ENCODE measurements at regions not wholly inside any gene's neighbourhood (a gene's known extent, or its start where the extent isn't known, plus 50 kb on each side); places are given as distances from the start of the nearest gene placed in this dataset.

DNA sequence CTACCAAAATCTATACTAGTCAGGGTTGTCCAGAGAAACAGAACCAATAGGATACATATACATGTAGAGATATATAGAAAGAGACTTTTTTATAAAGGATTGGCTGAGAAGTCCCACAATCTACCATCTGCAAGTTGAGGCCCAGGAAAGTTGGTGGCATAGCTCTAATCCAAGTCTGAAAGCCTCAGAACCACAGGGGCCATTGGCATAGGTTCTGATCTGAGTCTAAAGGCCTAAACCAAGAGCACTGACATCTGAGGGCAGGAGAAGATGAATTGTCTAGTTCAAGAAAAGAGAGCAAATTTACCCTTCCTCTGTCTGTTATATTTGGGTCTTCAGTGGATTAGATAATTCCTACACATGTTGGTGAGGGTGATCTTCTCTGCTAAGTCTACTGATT, 433.1 kb downstream of the ADAMTS20 start:
- H3K4me1 ChIP-seq (ENCODE audit: control insufficient read depth, insufficient read depth, low read length) = no peaks in the 10 kb centered on the region
- H3K36me3 ChIP-seq (ENCODE audit: control insufficient read depth in 2 of 2, insufficient read depth in 1 of 2, low read length in 2 of 2) = no peaks in the 10 kb centered on the region
- TF ChIP-seq SCRT1 (tag by site-specific recombination; IDR thresholded peaks at IDR 0.05; ENCODE audit: borderline replicate concordance) = no peak
- TF ChIP-seq, protein P1, sequence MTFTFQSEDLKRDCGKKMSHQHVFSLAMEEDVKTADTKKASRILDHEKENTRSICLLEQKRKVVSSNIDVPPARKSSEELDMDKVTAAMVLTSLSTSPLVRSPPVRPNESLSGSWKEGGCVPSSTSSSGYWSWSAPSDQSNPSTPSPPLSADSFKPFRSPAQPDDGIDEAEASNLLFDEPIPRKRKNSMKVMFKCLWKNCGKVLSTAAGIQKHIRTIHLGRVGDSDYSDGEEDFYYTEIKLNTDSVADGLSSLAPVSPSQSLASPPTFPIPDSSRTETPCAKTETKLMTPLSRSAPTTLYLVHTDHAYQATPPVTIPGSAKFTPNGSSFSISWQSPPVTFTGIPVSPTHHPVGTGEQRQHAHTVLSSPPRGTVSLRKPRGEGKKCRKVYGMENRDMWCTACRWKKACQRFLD (tag by site-specific recombination; IDR thresholded peaks at IDR 0.05) = no peak
- H3K27ac ChIP-seq (ENCODE audit: extremely low read depth, low read depth, low read length) = no peak overlapping the region
- H3K9me3 ChIP-seq (ENCODE audit: control insufficient read depth, insufficient read depth, low read depth, low read length) = no peaks in the 10 kb centered on the region
- no peak overlapping the region for H3K4me3 ChIP-seq (ENCODE audit: low read depth, low read length)
- ChIA-PET POLR2A (no interaction called here), CTCF (no interaction called here)

DNA sequence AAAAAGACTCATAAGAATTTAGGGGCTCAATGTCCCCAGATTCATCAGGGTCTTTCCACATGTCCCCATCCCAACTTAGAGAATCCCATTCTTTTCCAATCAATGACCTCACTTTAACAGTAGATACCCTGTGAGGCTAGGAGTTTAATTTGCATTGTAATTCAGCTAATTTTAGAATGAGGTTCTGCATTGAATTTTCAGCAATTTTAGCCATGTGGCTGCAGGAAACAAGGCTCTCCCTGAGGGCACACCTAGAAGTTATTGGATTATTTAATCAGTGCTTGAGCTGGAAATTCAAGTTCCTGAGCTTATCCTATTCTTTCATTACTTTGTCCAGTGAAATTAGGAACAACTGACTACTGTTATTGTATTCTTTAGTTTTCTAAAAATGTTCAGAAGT, 433.8 kb downstream of the ADAMTS20 start:
- Histone ChIP-seq H3K4me3 (ENCODE audit: low read depth, low read length) (no peak overlapping the region), H3K27ac (ENCODE audit: extremely low read depth, low read depth, low read length) (no peak overlapping the region), H3K36me3 (ENCODE audit: control insufficient read depth in 2 of 2, insufficient read depth in 1 of 2, low read length in 2 of 2) (no peaks in the 10 kb centered on the region), H3K4me1 (ENCODE audit: control insufficient read depth, insufficient read depth, low read length) (no peaks in the 10 kb centered on the region), H3K9me3 (ENCODE audit: control insufficient read depth, insufficient read depth, low read depth, low read length) (no peaks in the 10 kb centered on the region)
- CTCF ChIA-PET = interaction anchor here (0.5 kb wide), 1 partner anchor 532 kb away, joined by 3 read pairs; no protein-coding TSS in a partner anchor
- TF ChIP-seq ZNF394 (tag by site-specific recombination; IDR thresholded peaks at IDR 0.05; ENCODE audit: borderline replicate concordance) (no peak), KLF7 (tag by site-specific recombination; IDR thresholded peaks at IDR 0.05; ENCODE audit: borderline replicate concordance) (no peak), KLF10 (tag by site-specific recombination; IDR thresholded peaks at IDR 0.05) (no peak), ZBTB8A (tag by site-specific recombination; IDR thresholded peaks at IDR 0.05) (no peak), ZFP37 (tag by site-specific recombination; IDR thresholded peaks at IDR 0.05) (no peak), ZNF596 (tag by site-specific recombination; IDR thresholded peaks at IDR 0.05) (no peak), ZNF391 (tag by site-specific recombination; IDR thresholded peaks at IDR 0.05; ENCODE audit: borderline replicate concordance, low read depth) (no peak), ZBTB1 (tag by site-specific recombination; IDR thresholded peaks at IDR 0.05) (no peak)
- POLR2A ChIA-PET = no interaction called here

DNA sequence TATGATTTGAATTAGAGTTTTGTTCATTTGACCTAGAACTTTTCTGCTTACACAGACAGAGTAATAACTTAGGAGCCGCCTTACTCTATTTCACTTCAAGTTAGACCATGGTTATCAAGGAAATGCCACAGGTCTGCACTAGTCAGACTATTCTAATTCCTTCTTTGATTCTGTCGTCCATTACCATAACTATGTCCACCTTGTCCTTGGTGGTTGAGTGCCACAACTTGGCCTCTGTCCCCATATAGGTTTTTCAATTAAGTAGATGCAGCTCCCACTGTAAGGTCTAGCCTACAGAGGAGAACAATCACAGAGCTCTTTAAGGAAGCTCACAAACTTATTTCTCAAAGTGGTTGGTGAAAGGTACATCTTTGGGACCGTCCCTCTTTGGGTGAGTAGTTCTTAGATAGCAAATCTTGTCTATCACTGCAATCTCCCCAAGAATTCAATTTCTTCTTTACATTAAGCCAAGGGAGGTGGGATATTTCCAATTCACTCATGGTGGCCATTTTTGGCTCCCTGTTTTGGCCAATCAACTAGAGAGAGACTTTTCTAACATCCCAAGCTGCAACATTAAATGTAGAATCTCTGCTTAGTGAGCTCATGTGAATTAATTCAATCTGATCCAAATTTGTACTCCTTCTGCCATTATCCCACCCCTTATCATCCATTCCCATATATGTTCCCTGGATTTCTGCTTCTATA, 434.6 kb downstream of the ADAMTS20 start:
- H3K4me3 ChIP-seq (ENCODE audit: low read depth, low read length) = no peak overlapping the region
- CTCF ChIA-PET = no interaction called here
- POLR2A ChIA-PET = no interaction called here
- no peaks in the 10 kb centered on the region for H3K9me3 ChIP-seq (ENCODE audit: control insufficient read depth, insufficient read depth, low read depth, low read length)
- TF ChIP-seq, protein P2, sequence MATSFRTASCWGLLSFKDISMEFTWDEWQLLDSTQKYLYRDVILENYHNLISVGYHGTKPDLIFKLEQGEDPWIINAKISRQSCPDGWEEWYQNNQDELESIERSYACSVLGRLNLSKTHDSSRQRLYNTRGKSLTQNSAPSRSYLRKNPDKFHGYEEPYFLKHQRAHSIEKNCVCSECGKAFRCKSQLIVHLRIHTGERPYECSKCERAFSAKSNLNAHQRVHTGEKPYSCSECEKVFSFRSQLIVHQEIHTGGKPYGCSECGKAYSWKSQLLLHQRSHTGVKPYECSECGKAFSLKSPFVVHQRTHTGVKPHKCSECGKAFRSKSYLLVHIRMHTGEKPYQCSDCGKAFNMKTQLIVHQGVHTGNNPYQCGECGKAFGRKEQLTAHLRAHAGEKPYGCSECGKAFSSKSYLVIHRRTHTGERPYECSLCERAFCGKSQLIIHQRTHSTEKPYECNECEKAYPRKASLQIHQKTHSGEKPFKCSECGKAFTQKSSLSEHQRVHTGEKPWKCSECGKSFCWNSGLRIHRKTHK (tag by site-specific recombination; IDR thresholded peaks at IDR 0.05) = no peak
- TF ChIP-seq, protein P3, sequence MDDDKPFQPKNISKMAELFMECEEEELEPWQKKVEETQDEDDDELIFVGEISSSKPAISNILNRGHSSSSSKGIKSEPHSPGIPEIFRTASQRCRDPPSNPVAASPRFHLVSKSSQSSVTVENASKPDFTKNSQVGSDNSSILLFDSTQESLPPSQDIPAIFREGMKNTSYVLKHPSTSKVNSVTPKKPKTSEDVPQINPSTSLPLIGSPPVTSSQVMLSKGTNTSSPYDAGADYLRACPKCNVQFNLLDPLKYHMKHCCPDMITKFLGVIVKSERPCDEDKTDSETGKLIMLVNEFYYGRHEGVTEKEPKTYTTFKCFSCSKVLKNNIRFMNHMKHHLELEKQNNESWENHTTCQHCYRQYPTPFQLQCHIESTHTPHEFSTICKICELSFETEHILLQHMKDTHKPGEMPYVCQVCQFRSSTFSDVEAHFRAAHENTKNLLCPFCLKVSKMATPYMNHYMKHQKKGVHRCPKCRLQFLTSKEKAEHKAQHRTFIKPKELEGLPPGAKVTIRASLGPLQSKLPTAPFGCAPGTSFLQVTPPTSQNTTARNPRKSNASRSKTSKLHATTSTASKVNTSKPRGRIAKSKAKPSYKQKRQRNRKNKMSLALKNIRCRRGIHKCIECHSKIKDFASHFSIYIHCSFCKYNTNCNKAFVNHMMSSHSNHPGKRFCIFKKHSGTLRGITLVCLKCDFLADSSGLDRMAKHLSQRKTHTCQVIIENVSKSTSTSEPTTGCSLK (tag by site-specific recombination; IDR thresholded peaks at IDR 0.05) = no peak
- H3K4me1 ChIP-seq (ENCODE audit: control insufficient read depth, insufficient read depth, low read length) = no peaks in the 10 kb centered on the region
- H3K27ac ChIP-seq (ENCODE audit: extremely low read depth, low read depth, low read length) = no peak overlapping the region
- no peaks in the 10 kb centered on the region for H3K36me3 ChIP-seq (ENCODE audit: control insufficient read depth in 2 of 2, insufficient read depth in 1 of 2, low read length in 2 of 2)
